C4-2B (cell line): ENCODE measurements at regions not wholly inside any gene's neighbourhood (a gene's known extent, or its start where the extent isn't known, plus 50 kb on each side); places are given as distances from the start of the nearest gene placed in this dataset.

ENCODE experiments used
- ZFX ChIP-seq: fragments of 450-650 bp; IDR thresholded peaks from 2 replicates; pipeline ENCODE4 v1.6.1; 2017
- TF ChIP-seq, protein P1 (sequence below): fragments of 450-650 bp; conservative IDR thresholded peaks from 2 replicates; pipeline ENCODE4 v1.5.1; 2017; ENCODE audit warnings: mild to moderate bottlenecking

DNA sequence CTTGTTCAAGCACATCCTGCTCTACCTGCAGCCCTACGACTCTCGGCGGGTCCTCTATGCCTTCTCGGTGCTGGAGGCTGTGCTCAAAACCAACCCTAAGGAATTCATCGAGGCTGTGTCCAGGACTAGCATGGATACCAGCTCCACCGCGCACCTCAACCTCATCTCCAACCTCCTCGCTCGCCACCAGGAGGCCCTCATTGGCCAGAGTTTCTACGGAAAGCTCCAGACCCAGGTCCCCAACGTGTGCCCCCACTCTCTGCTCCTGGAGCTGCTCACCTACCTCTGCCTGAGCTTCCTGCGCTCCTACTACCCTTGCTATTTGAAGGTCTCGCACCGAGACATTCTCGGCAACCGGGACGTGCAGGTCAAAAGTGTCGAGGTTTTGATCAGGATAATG, 74.3 kb upstream of the MORC3 start:
- TF ChIP-seq, protein P1, sequence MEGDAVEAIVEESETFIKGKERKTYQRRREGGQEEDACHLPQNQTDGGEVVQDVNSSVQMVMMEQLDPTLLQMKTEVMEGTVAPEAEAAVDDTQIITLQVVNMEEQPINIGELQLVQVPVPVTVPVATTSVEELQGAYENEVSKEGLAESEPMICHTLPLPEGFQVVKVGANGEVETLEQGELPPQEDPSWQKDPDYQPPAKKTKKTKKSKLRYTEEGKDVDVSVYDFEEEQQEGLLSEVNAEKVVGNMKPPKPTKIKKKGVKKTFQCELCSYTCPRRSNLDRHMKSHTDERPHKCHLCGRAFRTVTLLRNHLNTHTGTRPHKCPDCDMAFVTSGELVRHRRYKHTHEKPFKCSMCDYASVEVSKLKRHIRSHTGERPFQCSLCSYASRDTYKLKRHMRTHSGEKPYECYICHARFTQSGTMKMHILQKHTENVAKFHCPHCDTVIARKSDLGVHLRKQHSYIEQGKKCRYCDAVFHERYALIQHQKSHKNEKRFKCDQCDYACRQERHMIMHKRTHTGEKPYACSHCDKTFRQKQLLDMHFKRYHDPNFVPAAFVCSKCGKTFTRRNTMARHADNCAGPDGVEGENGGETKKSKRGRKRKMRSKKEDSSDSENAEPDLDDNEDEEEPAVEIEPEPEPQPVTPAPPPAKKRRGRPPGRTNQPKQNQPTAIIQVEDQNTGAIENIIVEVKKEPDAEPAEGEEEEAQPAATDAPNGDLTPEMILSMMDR = no peak
- no peak for TF ChIP-seq ZFX
